ENCODE measurements at regions not wholly inside any gene's neighbourhood (a gene's known extent, or its start where the extent isn't known, plus 50 kb on each side); places are given as distances from the start of the nearest gene placed in this dataset.

DNA sequence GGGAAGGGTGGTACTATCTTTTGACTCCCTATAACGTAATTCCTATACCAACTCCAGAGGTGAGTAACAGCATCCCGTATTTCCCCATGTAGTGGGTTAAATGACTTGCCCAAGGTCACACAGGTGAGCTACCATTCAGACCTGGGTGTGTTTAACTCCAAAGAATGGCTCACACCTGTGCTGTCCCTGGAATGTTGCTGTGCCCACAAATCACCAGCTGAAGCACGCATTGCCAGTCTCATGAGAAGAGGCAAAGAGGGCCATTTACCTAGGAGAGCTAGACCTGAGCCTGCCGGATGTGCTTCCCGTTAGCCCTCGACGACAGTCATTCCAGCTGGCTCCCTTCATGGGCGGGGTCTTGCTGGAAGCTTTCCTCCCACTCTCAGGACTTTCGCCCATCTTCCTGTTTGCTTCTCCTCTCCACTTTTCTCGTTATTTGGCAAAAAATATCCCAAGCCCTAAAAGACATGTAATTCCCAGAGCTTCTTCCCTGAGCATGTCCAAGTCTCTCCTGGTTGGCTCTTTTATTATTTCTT is 106.6 kb upstream of the VASH1 start:
- TF ChIP-seq, protein P1, sequence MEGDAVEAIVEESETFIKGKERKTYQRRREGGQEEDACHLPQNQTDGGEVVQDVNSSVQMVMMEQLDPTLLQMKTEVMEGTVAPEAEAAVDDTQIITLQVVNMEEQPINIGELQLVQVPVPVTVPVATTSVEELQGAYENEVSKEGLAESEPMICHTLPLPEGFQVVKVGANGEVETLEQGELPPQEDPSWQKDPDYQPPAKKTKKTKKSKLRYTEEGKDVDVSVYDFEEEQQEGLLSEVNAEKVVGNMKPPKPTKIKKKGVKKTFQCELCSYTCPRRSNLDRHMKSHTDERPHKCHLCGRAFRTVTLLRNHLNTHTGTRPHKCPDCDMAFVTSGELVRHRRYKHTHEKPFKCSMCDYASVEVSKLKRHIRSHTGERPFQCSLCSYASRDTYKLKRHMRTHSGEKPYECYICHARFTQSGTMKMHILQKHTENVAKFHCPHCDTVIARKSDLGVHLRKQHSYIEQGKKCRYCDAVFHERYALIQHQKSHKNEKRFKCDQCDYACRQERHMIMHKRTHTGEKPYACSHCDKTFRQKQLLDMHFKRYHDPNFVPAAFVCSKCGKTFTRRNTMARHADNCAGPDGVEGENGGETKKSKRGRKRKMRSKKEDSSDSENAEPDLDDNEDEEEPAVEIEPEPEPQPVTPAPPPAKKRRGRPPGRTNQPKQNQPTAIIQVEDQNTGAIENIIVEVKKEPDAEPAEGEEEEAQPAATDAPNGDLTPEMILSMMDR (IDR thresholded peaks at IDR 0.05) = no peak
- Histone ChIP-seq H3K36me3 (ENCODE audit: control insufficient read depth, insufficient read depth, low read length) (no peaks in the 10 kb centered on the region), H3K27me3 (ENCODE audit: control insufficient read depth, insufficient read depth, low read length) (no peaks in the 10 kb centered on the region), H3K27ac (no peak overlapping the region), H3K9me3 (ENCODE audit: control insufficient read depth, low read length) (no peaks in the 10 kb centered on the region), H3K4me1 (no peaks in the 10 kb centered on the region), H3K4me3 (ENCODE audit: low read depth, low read length) (no peak overlapping the region), H3K79me2 (no peaks in the 10 kb centered on the region), H3K4me2 (ENCODE audit: low read length) (no peak overlapping the region), H2AFZ (no peak overlapping the region), H3K9ac (no peak overlapping the region)

DNA sequence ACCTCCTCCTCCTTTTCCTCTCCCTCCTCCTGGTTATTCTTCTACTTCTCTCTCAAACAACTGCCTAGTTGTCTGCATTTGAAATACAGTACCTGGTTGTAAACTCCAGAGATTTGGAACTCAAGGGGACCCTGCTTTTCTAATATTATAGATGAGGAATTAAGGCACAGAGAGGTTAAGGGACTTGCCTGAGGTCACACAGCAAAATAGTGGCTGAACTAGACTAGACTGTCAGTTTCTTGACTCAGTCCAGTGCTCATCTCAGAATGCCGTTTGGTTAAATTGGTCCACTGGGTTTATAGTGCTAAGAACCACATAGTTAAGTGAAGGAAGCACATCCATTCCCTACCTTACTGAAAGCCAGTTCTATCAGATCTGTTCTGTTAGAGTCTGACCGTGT is 105.9 kb upstream of the VASH1 start:
- no peaks in the 10 kb centered on the region for H3K4me1 ChIP-seq
- no peaks in the 10 kb centered on the region for H3K36me3 ChIP-seq (ENCODE audit: control insufficient read depth, insufficient read depth, low read length)
- H3K9me3 ChIP-seq (ENCODE audit: control insufficient read depth, low read length) = no peaks in the 10 kb centered on the region
- H3K9ac ChIP-seq = no peak overlapping the region
- no peak overlapping the region for H3K27ac ChIP-seq
- no peaks in the 10 kb centered on the region for H3K27me3 ChIP-seq (ENCODE audit: control insufficient read depth, insufficient read depth, low read length)
- no peak overlapping the region for H2AFZ ChIP-seq
- no peak overlapping the region for H3K4me3 ChIP-seq (ENCODE audit: low read depth, low read length)
- no peak overlapping the region for H3K4me2 ChIP-seq (ENCODE audit: low read length)
- no peaks in the 10 kb centered on the region for H3K79me2 ChIP-seq
- TF ChIP-seq, protein P1 (IDR thresholded peaks at IDR 0.05) = no peak

DNA sequence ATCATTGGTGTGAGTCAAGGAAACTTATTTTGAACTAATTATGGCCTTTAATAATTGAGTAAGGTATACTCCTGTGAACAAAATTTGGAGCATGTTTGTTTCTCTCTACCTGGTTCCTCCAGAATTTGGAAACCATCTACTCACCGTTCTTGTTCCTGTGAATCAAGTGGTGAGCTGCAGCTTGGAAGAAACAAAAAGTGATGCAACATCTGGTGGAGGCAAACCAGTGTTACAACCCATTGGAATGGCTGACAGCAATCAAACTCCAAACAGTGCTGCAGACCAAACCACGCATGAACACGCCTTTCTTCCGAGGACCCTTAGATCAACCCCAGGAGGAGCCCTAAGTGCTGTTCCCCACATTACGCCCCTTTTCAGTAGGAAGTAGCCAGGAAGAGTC is 104.7 kb upstream of the VASH1 start:
- Histone ChIP-seq H3K9ac (no peak overlapping the region), H3K27me3 (ENCODE audit: control insufficient read depth, insufficient read depth, low read length) (no peaks in the 10 kb centered on the region), H3K4me2 (ENCODE audit: low read length) (no peak overlapping the region), H3K79me2 (no peaks in the 10 kb centered on the region), H3K9me3 (ENCODE audit: control insufficient read depth, low read length) (no peaks in the 10 kb centered on the region), H3K27ac (no peak overlapping the region), H3K4me1 (no peaks in the 10 kb centered on the region), H3K36me3 (ENCODE audit: control insufficient read depth, insufficient read depth, low read length) (no peaks in the 10 kb centered on the region), H2AFZ (no peak overlapping the region), H3K4me3 (ENCODE audit: low read depth, low read length) (no peak overlapping the region)
- TF ChIP-seq, protein P1 (IDR thresholded peaks at IDR 0.05) = no peak

DNA sequence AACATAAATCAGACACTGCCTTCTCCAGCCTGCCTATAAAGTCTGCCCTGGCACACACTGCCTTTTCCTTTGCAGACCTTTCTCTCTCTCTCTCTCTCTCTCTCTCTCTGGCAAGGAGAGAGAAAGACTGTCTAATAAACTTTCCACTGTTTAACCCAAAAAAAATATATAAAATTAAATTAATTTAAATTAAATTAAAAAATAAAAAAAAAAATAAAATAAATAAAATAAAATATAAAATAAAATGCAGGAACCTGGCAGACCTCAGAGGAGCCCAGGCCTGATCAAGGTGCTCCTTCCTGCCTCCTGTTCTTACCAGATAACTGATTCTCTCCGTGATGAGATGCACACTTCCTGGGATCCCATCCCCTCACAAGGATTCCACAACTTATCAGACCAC is 103.9 kb upstream of the VASH1 start:
- H3K4me1 ChIP-seq = no peaks in the 10 kb centered on the region
- H3K4me2 ChIP-seq (ENCODE audit: low read length) = no peak overlapping the region
- H3K36me3 ChIP-seq (ENCODE audit: control insufficient read depth, insufficient read depth, low read length) = no peaks in the 10 kb centered on the region
- no peak overlapping the region for H3K27ac ChIP-seq
- H3K9me3 ChIP-seq (ENCODE audit: control insufficient read depth, low read length) = no peaks in the 10 kb centered on the region
- TF ChIP-seq, protein P1 (IDR thresholded peaks at IDR 0.05) = no peak
- no peaks in the 10 kb centered on the region for H3K79me2 ChIP-seq
- H3K27me3 ChIP-seq (ENCODE audit: control insufficient read depth, insufficient read depth, low read length) = no peaks in the 10 kb centered on the region
- no peak overlapping the region for H3K9ac ChIP-seq
- H3K4me3 ChIP-seq (ENCODE audit: low read depth, low read length) = no peak overlapping the region
- H2AFZ ChIP-seq = no peak overlapping the region

DNA sequence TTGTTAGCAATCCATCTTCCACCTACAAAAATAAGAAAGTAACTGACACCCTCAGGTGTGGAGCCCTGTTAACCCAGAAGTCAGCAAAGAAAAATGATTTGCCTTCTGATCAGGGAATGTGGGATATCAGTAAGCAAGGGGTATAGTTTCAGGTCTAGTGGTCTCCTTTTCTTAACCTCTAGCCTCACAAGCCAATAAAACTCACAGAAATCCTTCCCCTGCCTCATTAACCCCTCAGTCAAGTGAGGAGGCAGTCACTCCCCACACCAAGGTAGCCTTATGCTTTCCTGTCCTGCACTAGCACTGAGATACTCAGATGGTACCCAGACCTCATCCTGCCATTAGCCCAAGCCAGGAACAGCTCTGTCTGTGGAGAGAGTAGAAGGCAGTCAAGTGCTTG is 103.4 kb upstream of the VASH1 start:
- Histone ChIP-seq H3K9ac (no peak overlapping the region), H3K36me3 (ENCODE audit: control insufficient read depth, insufficient read depth, low read length) (no peaks in the 10 kb centered on the region), H3K27me3 (ENCODE audit: control insufficient read depth, insufficient read depth, low read length) (no peaks in the 10 kb centered on the region), H3K4me1 (no peaks in the 10 kb centered on the region), H3K79me2 (no peaks in the 10 kb centered on the region), H3K4me2 (ENCODE audit: low read length) (no peak overlapping the region), H2AFZ (no peak overlapping the region), H3K9me3 (ENCODE audit: control insufficient read depth, low read length) (no peaks in the 10 kb centered on the region), H3K27ac (no peak overlapping the region), H3K4me3 (ENCODE audit: low read depth, low read length) (no peak overlapping the region)
- TF ChIP-seq, protein P1 (IDR thresholded peaks at IDR 0.05) = no peak

Measured in parathyroid adenoma (tissue), 2 donors.